ENCODE measurements at regions not wholly inside any gene's neighbourhood (a gene's known extent, or its start where the extent isn't known, plus 50 kb on each side); places are given as distances from the start of the nearest gene placed in this dataset.
"Not testable (repeated sequence)": the region's sequence is repeated elsewhere in the genome, so short reads cannot be mapped to it uniquely, and the experiment has no call there.

GRCh38 chr4:19187691-19188090, 1064.0 kb upstream of the SLIT2 start:
- in situ Hi-C loops (cut with HindIII; ENCODE audit: low pct_unique_long_range_greater_than_20kb, low sequenced_read_pairs), result no loop called here
- DNase-seq (ENCODE audit: low read depth, low spot score), result no peak

- no peak for DNase-seq (ENCODE audit: low read depth, low spot score)
- in situ Hi-C loops (cut with HindIII; ENCODE audit: low pct_unique_long_range_greater_than_20kb, low sequenced_read_pairs), result no loop called here
These were observed 1064.6 kb upstream of the SLIT2 start for GRCh38 chr4:19187096-19187495.

GRCh38 chr4:19181631-19182030, 1070.1 kb upstream of the SLIT2 start:
- DNase-seq (ENCODE audit: low read depth, low spot score); in situ Hi-C loops (cut with HindIII; ENCODE audit: low pct_unique_long_range_greater_than_20kb, low sequenced_read_pairs): not testable (repeated sequence)

GRCh38 chr4:19178835-19179234, 1072.9 kb upstream of the SLIT2 start:
- in situ Hi-C loops (cut with HindIII; ENCODE audit: low pct_unique_long_range_greater_than_20kb, low sequenced_read_pairs), result no loop called here
- DNase-seq (ENCODE audit: low read depth, low spot score), result no peak

GRCh38 chr4:19177616-19178015, 1074.1 kb upstream of the SLIT2 start:
- DNase-seq (ENCODE audit: low read depth, low spot score), result no peak
- in situ Hi-C loops (cut with HindIII; ENCODE audit: low pct_unique_long_range_greater_than_20kb, low sequenced_read_pairs), result no loop called here

GRCh38 chr4:19171832-19172231, 1079.9 kb upstream of the SLIT2 start:
- in situ Hi-C loops (cut with HindIII; ENCODE audit: low pct_unique_long_range_greater_than_20kb, low sequenced_read_pairs), result no loop called here
- no peak for DNase-seq (ENCODE audit: low read depth, low spot score)

- DNase-seq (ENCODE audit: low read depth, low spot score), result no peak
- in situ Hi-C loops (cut with HindIII; ENCODE audit: low pct_unique_long_range_greater_than_20kb, low sequenced_read_pairs), result no loop called here
These were observed 1084.4 kb upstream of the SLIT2 start for GRCh38 chr4:19167311-19167710.

- DNase-seq (ENCODE audit: low read depth, low spot score), result no peak
These were observed 1087.4 kb upstream of the SLIT2 start for GRCh38 chr4:19164334-19164733.

GRCh38 chr4:19159874-19160273, 1091.8 kb upstream of the SLIT2 start:
- in situ Hi-C loops (cut with HindIII; ENCODE audit: low pct_unique_long_range_greater_than_20kb, low sequenced_read_pairs), result no loop called here
- DNase-seq (ENCODE audit: low read depth, low spot score), result no peak

More at GRCh38 chr4:19164334-19164733, 1087.4 kb upstream of the SLIT2 start:
- in situ Hi-C loops (cut with HindIII; ENCODE audit: low pct_unique_long_range_greater_than_20kb, low sequenced_read_pairs), result no loop called here

- no peak for DNase-seq (ENCODE audit: low read depth, low spot score)
- in situ Hi-C loops (cut with HindIII; ENCODE audit: low pct_unique_long_range_greater_than_20kb, low sequenced_read_pairs), result no loop called here
These were observed 1093.4 kb upstream of the SLIT2 start for GRCh38 chr4:19158107-19158809.

- in situ Hi-C loops (cut with HindIII; ENCODE audit: low pct_unique_long_range_greater_than_20kb, low sequenced_read_pairs), result no loop called here
- DNase-seq (ENCODE audit: low read depth, low spot score), result no peak
These were observed 1094.9 kb upstream of the SLIT2 start for GRCh38 chr4:19156786-19157185.

GRCh38 chr4:19155568-19155967, 1096.1 kb upstream of the SLIT2 start:
- no peak for DNase-seq (ENCODE audit: low read depth, low spot score)
- in situ Hi-C loops (cut with HindIII; ENCODE audit: low pct_unique_long_range_greater_than_20kb, low sequenced_read_pairs), result no loop called here

GRCh38 chr4:19154267-19154666, 1097.4 kb upstream of the SLIT2 start:
- DNase-seq (ENCODE audit: low read depth, low spot score); in situ Hi-C loops (cut with HindIII; ENCODE audit: low pct_unique_long_range_greater_than_20kb, low sequenced_read_pairs): not testable (repeated sequence)

- DNase-seq (ENCODE audit: low read depth, low spot score), result no peak
- in situ Hi-C loops (cut with HindIII; ENCODE audit: low pct_unique_long_range_greater_than_20kb, low sequenced_read_pairs), result no loop called here
These were observed 1099.4 kb upstream of the SLIT2 start for GRCh38 chr4:19152264-19152663.

GRCh38 chr4:19151684-19152083, 1100.0 kb upstream of the SLIT2 start:
- DNase-seq (ENCODE audit: low read depth, low spot score), result no peak
- in situ Hi-C loops (cut with HindIII; ENCODE audit: low pct_unique_long_range_greater_than_20kb, low sequenced_read_pairs), result no loop called here

GRCh38 chr4:19146038-19146437, 1105.7 kb upstream of the SLIT2 start:
- DNase-seq (ENCODE audit: low read depth, low spot score), result no peak
- in situ Hi-C loops (cut with HindIII; ENCODE audit: low pct_unique_long_range_greater_than_20kb, low sequenced_read_pairs), result no loop called here

GRCh38 chr4:19135895-19136633, 1114.5 kb upstream of the LCORL start:
- in situ Hi-C loops (cut with HindIII; ENCODE audit: low pct_unique_long_range_greater_than_20kb, low sequenced_read_pairs), result no loop called here
- DNase-seq (ENCODE audit: low read depth, low spot score), result no peak

GRCh38 chr4:19134685-19135084, 1113.1 kb upstream of the LCORL start:
- DNase-seq (ENCODE audit: low read depth, low spot score), result no peak

GRCh38 chr4:19133315-19133714, 1111.8 kb upstream of the LCORL start:
- in situ Hi-C loops (cut with HindIII; ENCODE audit: low pct_unique_long_range_greater_than_20kb, low sequenced_read_pairs), result no loop called here
- no peak for DNase-seq (ENCODE audit: low read depth, low spot score)

More at GRCh38 chr4:19134685-19135084, 1113.1 kb upstream of the LCORL start:
- in situ Hi-C loops (cut with HindIII; ENCODE audit: low pct_unique_long_range_greater_than_20kb, low sequenced_read_pairs), result no loop called here

All from SK-MEL-5 (cell line).